HUES64 (cell line): ENCODE measurements at regions not wholly inside any gene's neighbourhood (a gene's known extent, or its start where the extent isn't known, plus 50 kb on each side); places are given as distances from the start of the nearest gene placed in this dataset.

Experiments used
- H3K27ac ChIP-seq: 2 replicates; pipeline ENCODE4 v1.7.0; 2013; ENCODE audit warnings: low read depth, low read length, inconsistent platforms
- H3K27me3 ChIP-seq: 2 replicates; pipeline ENCODE4 v1.6.1; 2013; ENCODE audit warnings: mild to moderate bottlenecking, low read length; ENCODE audit not compliant: insufficient read depth
- H3K36me3 ChIP-seq: 2 replicates; pipeline ENCODE4 v1.6.1; 2013; ENCODE audit warnings: mild to moderate bottlenecking, low read length; ENCODE audit not compliant: insufficient read depth
- H3K4me1 ChIP-seq: 2 replicates; pipeline ENCODE4 v1.6.1; 2013; ENCODE audit warnings: mild to moderate bottlenecking, low read length, moderate library complexity; ENCODE audit not compliant: insufficient read depth
- H3K4me3 ChIP-seq: 2 replicates; pipeline ENCODE4 v1.5.1; 2013; ENCODE audit warnings: mild to moderate bottlenecking, low read length, moderate library complexity
- H3K9ac ChIP-seq: 2 replicates; pipeline ENCODE4 v1.6.1; 2013; ENCODE audit warnings: mild to moderate bottlenecking, low read depth, low read length
- H3K9me3 ChIP-seq: 2 replicates; pipeline ENCODE4 v1.6.1; 2013; ENCODE audit warnings: low read depth, low read length; ENCODE audit not compliant: insufficient read depth
- WGBS: fragments of 150-250, 120-280 bp; methylation state at CpG from one replicate; pipeline ENCODE4 v1.1.7; 2013; ENCODE audit warnings: missing lambda C conversion rate; 5-methylcytosine and 5-hydroxymethylcytosine counted together

GRCh38 chr20:60064554-60065196 lies 106.5 kb downstream of the CDH26 start:
- Histone ChIP-seq H3K36me3 (no peaks in the 10 kb centered on the region), H3K9ac (no peak overlapping the region), H3K27me3 (no peaks in the 10 kb centered on the region), H3K4me3 (no peak overlapping the region), H3K27ac (no peak overlapping the region), H3K4me1 (no peaks in the 10 kb centered on the region; the same call in 1 of the 2 replicates), H3K9me3 (no peaks in the 10 kb centered on the region)
- WGBS, result 96% methylated on average over 4 of the region's 4 CpGs

GRCh38 chr20:60065741-60066437 lies 107.7 kb downstream of the CDH26 start:
- Histone ChIP-seq H3K27ac (no peak overlapping the region), H3K9me3 (no peaks in the 10 kb centered on the region), H3K4me1 (no peaks in the 10 kb centered on the region; the same call in 1 of the 2 replicates), H3K4me3 (no peak overlapping the region), H3K9ac (no peak overlapping the region), H3K27me3 (no peaks in the 10 kb centered on the region), H3K36me3 (no peaks in the 10 kb centered on the region)
- whole genome bisulfite sequencing, result 95% methylated on average over 9 of the region's 9 CpGs

GRCh38 chr20:60066438-60066823 lies 108.2 kb downstream of the CDH26 start:
- Histone ChIP-seq H3K9ac (no peak overlapping the region), H3K9me3 (no peaks in the 10 kb centered on the region), H3K27ac (no peak overlapping the region), H3K4me3 (no peak overlapping the region), H3K36me3 (no peaks in the 10 kb centered on the region), H3K4me1 (no peaks in the 10 kb centered on the region; the same call in 1 of the 2 replicates), H3K27me3 (no peaks in the 10 kb centered on the region)
- 98% methylated on average over 7 of the region's 7 CpGs for WGBS

GRCh38 chr20:60068509-60068908 lies 110.3 kb downstream of the CDH26 start:
- Histone ChIP-seq H3K4me1 (no peaks in the 10 kb centered on the region), H3K9ac (no peak overlapping the region), H3K36me3 (no peaks in the 10 kb centered on the region), H3K4me3 (no peak overlapping the region), H3K27me3 (no peaks in the 10 kb centered on the region), H3K27ac (no peak overlapping the region), H3K9me3 (peaks cover 10% of the 10 kb centered on the region; the same call in 1 of the 2 replicates)
- 94% methylated on average over 8 of the region's 8 CpGs for WGBS

GRCh38 chr20:60069656-60070055 lies 111.4 kb downstream of the CDH26 start:
- Histone ChIP-seq H3K27me3 (no peaks in the 10 kb centered on the region), H3K27ac (no peak overlapping the region), H3K4me1 (no peaks in the 10 kb centered on the region), H3K36me3 (no peaks in the 10 kb centered on the region), H3K4me3 (no peak overlapping the region), H3K9ac (no peak overlapping the region), H3K9me3 (peaks cover 10% of the 10 kb centered on the region; the same call in 1 of the 2 replicates)
- WGBS, result 88% methylated on average over 8 of the region's 8 CpGs

GRCh38 chr20:60070791-60071190 lies 112.6 kb downstream of the CDH26 start:
- Histone ChIP-seq H3K27me3 (no peaks in the 10 kb centered on the region), H3K36me3 (no peaks in the 10 kb centered on the region), H3K4me1 (no peaks in the 10 kb centered on the region), H3K27ac (no peak overlapping the region), H3K4me3 (no peak overlapping the region), H3K9ac (no peak overlapping the region), H3K9me3 (peaks cover 10% of the 10 kb centered on the region; the same call in 1 of the 2 replicates)
- 93% methylated on average over 4 of the region's 4 CpGs for WGBS

- peaks cover 10% of the 10 kb centered on the region; the same call in 1 of the 2 replicates for H3K9me3 ChIP-seq
- H3K27ac ChIP-seq, result no peak overlapping the region
- no peaks in the 10 kb centered on the region for H3K27me3 ChIP-seq
- H3K9ac ChIP-seq, result no peak overlapping the region
- no peak overlapping the region for H3K4me3 ChIP-seq
- H3K4me1 ChIP-seq, result no peaks in the 10 kb centered on the region
- 95% methylated on average over 2 of the region's 2 CpGs for WGBS
- H3K36me3 ChIP-seq, result no peaks in the 10 kb centered on the region
These were observed 113.7 kb downstream of the CDH26 start for GRCh38 chr20:60071965-60072364.

- Histone ChIP-seq H3K9ac (no peak overlapping the region), H3K9me3 (peaks cover 10% of the 10 kb centered on the region; the same call in 1 of the 2 replicates), H3K27me3 (no peaks in the 10 kb centered on the region), H3K36me3 (no peaks in the 10 kb centered on the region), H3K4me1 (no peaks in the 10 kb centered on the region), H3K27ac (no peak overlapping the region), H3K4me3 (no peak overlapping the region)
- WGBS, result 96% methylated on average over 3 of the region's 6 CpGs
These were observed 114.9 kb downstream of the CDH26 start for GRCh38 chr20:60073086-60073485.

- Histone ChIP-seq H3K9me3 (peaks cover 10% of the 10 kb centered on the region; the same call in 1 of the 2 replicates), H3K27ac (no peak overlapping the region), H3K4me1 (no peaks in the 10 kb centered on the region), H3K36me3 (no peaks in the 10 kb centered on the region), H3K27me3 (no peaks in the 10 kb centered on the region), H3K9ac (no peak overlapping the region), H3K4me3 (no peak overlapping the region)
- 83% methylated on average over 5 of the region's 5 CpGs for WGBS
These were observed 115.3 kb downstream of the CDH26 start for GRCh38 chr20:60073504-60073903.

GRCh38 chr20:60074276-60074675 lies 116.1 kb downstream of the CDH26 start:
- no peaks in the 10 kb centered on the region for H3K36me3 ChIP-seq
- peaks cover 10% of the 10 kb centered on the region; the same call in 1 of the 2 replicates for H3K9me3 ChIP-seq
- H3K27me3 ChIP-seq, result no peaks in the 10 kb centered on the region
- no peak overlapping the region for H3K9ac ChIP-seq
- 94% methylated on average over 10 of the region's 10 CpGs for WGBS
- no peak overlapping the region for H3K27ac ChIP-seq
- H3K4me3 ChIP-seq, result no peak overlapping the region
- H3K4me1 ChIP-seq, result no peaks in the 10 kb centered on the region

- no peaks in the 10 kb centered on the region for H3K36me3 ChIP-seq
- H3K27me3 ChIP-seq, result no peaks in the 10 kb centered on the region
- H3K9ac ChIP-seq, result no peak overlapping the region
- no peak overlapping the region for H3K27ac ChIP-seq
- H3K4me1 ChIP-seq, result no peaks in the 10 kb centered on the region
- WGBS, result 90% methylated on average over 15 of the region's 15 CpGs
- no peaks in the 10 kb centered on the region for H3K9me3 ChIP-seq
- no peak overlapping the region for H3K4me3 ChIP-seq
These were observed 120.4 kb downstream of the CDH26 start for GRCh38 chr20:60078351-60079250.
